Endothelial cell of umbilical vein (primary cell): ENCODE measurements at regions not wholly inside any gene's neighbourhood (a gene's known extent, or its start where the extent isn't known, plus 50 kb on each side); places are given as distances from the start of the nearest gene placed in this dataset.

Experiments used
- CTCF ChIP-seq, 2 donors: IDR thresholded peaks; 1 replicate in 1 of 2; 2 replicates in 1 of 2; pipeline ENCODE4 v1.5.1; 2011; ENCODE audit warnings: low read length in 2 of 2, mild to moderate bottlenecking in 2 of 2, moderate library complexity in 2 of 2, control low read depth in 1 of 2, inconsistent platforms in 1 of 2, low read depth in 1 of 2; ENCODE audit not compliant: insufficient read depth in 1 of 2; ENCODE audit errors: extremely low read depth in 1 of 2
- FOS ChIP-seq: IDR thresholded peaks from 2 replicates; pipeline ENCODE4 v1.6.1; 2011; ENCODE audit warnings: mild to moderate bottlenecking, low read length, moderate library complexity, borderline replicate concordance; ENCODE audit not compliant: insufficient read depth
- MYC ChIP-seq: IDR thresholded peaks from one replicate; pipeline ENCODE4 v1.6.1; 2011; ENCODE audit warnings: mild to moderate bottlenecking, low read depth, low read length
- POLR2A ChIP-seq: IDR thresholded peaks from 2 replicates; pipeline ENCODE4 v1.6.1; 2012; ENCODE audit warnings: low read depth, mild to moderate bottlenecking, control low read depth, low read length
- POLR2AphosphoS5 ChIP-seq: IDR thresholded peaks from 2 replicates; pipeline ENCODE4 v1.6.1; 2012; ENCODE audit warnings: low read depth, mild to moderate bottlenecking, control low read depth, low read length, moderate library complexity; ENCODE audit not compliant: insufficient read depth

- no peak for TF ChIP-seq POLR2A
- TF ChIP-seq MYC: no peak
- no peak for TF ChIP-seq CTCF (IDR thresholded peaks at IDR 0.05; ENCODE audit: extremely low read depth in 1 of 2, insufficient read depth in 1 of 2, low read depth in 1 of 2, low read length in 2 of 2)
- TF ChIP-seq FOS: no peak
- no peak for TF ChIP-seq POLR2AphosphoS5
These were observed 764.0 kb downstream of the SUCLG1 start for GRCh38 chr2:83695037-83695436.
